ENCODE measurements at regions not wholly inside any gene's neighbourhood (a gene's known extent, or its start where the extent isn't known, plus 50 kb on each side); places are given as distances from the start of the nearest gene placed in this dataset.
A peak's percentile ranks its signal among the peaks of the same experiment; 100 is the strongest.

GRCh38 chr1:65687428-65688214 is 105.1 kb upstream of the PDE4B start:
- peaks cover 8% of the 10 kb centered on the region for H3K4me1 Mint-ChIP-seq
- H3K27me3 Mint-ChIP-seq, result peaks cover 13% of the 10 kb centered on the region
- H3K27ac Mint-ChIP-seq, result no peak overlapping the region
- H3K4me3 Mint-ChIP-seq, result peak overlapping the region; percentile 13
- H3K9me3 Mint-ChIP-seq, result no peaks in the 10 kb centered on the region
- peak; percentile 76 for DNase-seq
- peak; percentile 82 for ATAC-seq (ENCODE audit: low read depth)
- H3K36me3 Mint-ChIP-seq, result no peaks in the 10 kb centered on the region
- POLR2A ChIA-PET, result no interaction called here

- POLR2A ChIA-PET, result no interaction called here
- Mint-ChIP-seq H3K27ac (no peak overlapping the region), H3K9me3 (no peaks in the 10 kb centered on the region), H3K4me3 (peak overlapping the region; percentile 13), H3K36me3 (no peaks in the 10 kb centered on the region), H3K27me3 (peaks cover 13% of the 10 kb centered on the region), H3K4me1 (peaks cover 8% of the 10 kb centered on the region)
- DNase-seq (no peak), ATAC-seq (ENCODE audit: low read depth) (no peak)
These were observed 104.5 kb upstream of the PDE4B start for GRCh38 chr1:65688215-65688566.

DNA sequence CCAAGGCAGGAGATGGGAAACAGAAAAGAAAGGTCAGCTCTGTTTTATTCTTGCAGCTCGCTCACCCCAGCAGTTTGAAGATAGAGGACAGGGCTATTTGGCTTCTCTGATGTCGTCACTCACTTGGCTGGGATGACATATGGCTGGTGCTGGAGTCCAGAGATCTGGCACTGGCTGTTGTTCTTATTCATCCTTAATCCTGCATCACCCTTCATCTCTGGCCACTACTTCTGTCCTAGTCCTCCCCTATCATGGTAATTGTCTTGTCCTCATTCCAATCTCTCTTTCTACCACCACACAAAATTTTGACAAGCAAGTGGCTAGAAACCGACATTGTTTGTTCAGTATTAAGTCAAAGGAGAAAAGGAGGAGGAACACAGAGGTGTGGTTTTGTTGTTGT is 103.8 kb upstream of the PDE4B start:
- ATAC-seq (ENCODE audit: low read depth) (no peak), DNase-seq (no peak)
- Mint-ChIP-seq H3K4me1 (peaks cover 8% of the 10 kb centered on the region), H3K27me3 (peaks cover 7% of the 10 kb centered on the region), H3K4me3 (no peak overlapping the region), H3K9me3 (no peaks in the 10 kb centered on the region), H3K36me3 (no peaks in the 10 kb centered on the region), H3K27ac (no peak overlapping the region)
- POLR2A ChIA-PET, result no interaction called here

DNA sequence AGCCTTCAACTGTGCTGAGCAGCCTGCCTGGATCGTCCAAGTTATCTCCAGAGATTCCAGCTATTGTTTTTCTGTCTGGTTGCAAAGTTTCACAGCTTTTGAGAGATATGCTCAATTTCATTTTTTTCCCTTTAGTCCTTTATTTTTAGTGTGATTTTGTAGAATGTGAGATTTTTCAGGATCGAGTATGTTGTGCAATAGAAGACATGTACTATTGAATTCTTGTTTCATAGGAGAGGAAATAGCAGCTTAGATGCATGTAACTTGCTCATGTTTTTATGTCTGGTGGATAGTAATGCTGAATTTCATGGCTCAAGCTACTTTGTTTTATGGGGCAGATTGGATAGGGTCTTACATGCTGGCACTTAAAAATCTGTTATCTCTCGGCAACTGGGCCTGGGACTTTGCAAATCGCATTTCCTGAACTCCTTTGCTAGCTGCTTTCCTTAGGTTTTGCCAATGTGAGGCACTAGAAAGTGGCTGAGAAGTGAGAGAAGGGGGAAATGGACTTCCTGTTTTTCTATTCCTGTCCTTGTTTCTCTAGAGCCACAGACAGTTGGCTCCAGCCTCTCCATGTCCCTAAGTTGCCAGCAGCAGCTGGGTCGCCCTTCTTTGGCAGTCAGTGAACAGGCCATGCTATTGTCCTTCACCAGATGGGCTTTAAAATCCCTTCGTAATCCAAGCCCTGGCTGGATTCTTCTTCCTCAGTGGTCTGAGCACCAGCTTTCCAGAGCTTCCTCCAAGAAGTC is 101.4 kb upstream of the PDE4B start:
- no peak overlapping the region for H3K27ac Mint-ChIP-seq

GRCh38 chr1:65691972-65692371 is 100.7 kb upstream of the PDE4B start:
- ATAC-seq (ENCODE audit: low read depth) (no peak), DNase-seq (no peak)
- H3K9me3 Mint-ChIP-seq, result no peaks in the 10 kb centered on the region
- no peaks in the 10 kb centered on the region for H3K27me3 Mint-ChIP-seq
- H3K27ac Mint-ChIP-seq, result no peak overlapping the region
- peaks cover 6% of the 10 kb centered on the region for H3K4me1 Mint-ChIP-seq
- no peak overlapping the region for H3K4me3 Mint-ChIP-seq
- H3K36me3 Mint-ChIP-seq, result no peaks in the 10 kb centered on the region
- POLR2A ChIA-PET, result no interaction called here

More for the DNA sequence above, 101.4 kb upstream of the PDE4B start:
- no peak for ATAC-seq (ENCODE audit: low read depth)
- no peak for DNase-seq
- H3K36me3 Mint-ChIP-seq, result no peaks in the 10 kb centered on the region
- H3K27me3 Mint-ChIP-seq, result peaks cover 1% of the 10 kb centered on the region
- POLR2A ChIA-PET, result no interaction called here
- no peak overlapping the region for H3K4me3 Mint-ChIP-seq
- no peaks in the 10 kb centered on the region for H3K9me3 Mint-ChIP-seq
- peaks cover 7% of the 10 kb centered on the region for H3K4me1 Mint-ChIP-seq

DNA sequence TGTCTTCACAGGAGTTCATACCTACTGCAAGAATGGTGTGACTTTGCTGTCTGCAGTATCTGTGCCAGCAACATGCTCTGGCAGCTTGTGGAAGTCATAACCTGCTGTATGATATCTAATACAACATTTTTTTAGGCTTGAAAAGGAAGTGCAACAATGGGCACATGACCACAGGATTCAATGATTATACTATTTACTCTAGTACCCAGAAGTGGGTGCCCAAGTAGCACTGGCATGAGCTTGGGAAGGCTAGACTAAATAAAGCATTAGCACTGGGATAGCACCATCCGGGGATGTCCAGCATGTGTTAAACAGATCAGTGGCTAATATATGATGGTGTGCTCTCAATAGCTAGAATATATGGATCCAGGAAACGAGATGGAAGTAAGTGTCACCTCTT is 98.6 kb upstream of the PDE4B start:
- DNase-seq (no peak), ATAC-seq (ENCODE audit: low read depth) (no peak)
- POLR2A ChIA-PET, result no interaction called here
- Mint-ChIP-seq H3K9me3 (no peaks in the 10 kb centered on the region), H3K4me1 (no peaks in the 10 kb centered on the region), H3K36me3 (no peaks in the 10 kb centered on the region), H3K27ac (no peak overlapping the region), H3K27me3 (no peaks in the 10 kb centered on the region), H3K4me3 (no peak overlapping the region)

DNA sequence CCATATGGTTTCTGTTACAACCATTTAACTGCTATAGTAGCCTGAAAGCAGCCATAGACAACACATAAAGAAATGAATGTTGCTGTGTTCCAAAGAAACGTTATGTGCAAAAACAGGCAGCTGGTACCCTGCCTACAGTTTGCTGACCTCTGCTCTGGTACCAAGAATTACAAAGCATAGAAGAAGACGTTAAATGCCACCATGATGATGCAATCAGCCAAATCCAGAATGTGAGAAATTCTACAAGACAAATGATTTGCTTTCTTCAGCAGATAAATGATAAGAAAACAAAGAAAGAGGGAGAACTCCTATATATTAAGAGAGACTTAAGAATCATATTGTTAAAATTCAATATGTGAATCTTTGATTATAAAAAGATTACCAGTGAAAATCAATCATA is 97.8 kb upstream of the PDE4B start:
- POLR2A ChIA-PET, result no interaction called here

DNA sequence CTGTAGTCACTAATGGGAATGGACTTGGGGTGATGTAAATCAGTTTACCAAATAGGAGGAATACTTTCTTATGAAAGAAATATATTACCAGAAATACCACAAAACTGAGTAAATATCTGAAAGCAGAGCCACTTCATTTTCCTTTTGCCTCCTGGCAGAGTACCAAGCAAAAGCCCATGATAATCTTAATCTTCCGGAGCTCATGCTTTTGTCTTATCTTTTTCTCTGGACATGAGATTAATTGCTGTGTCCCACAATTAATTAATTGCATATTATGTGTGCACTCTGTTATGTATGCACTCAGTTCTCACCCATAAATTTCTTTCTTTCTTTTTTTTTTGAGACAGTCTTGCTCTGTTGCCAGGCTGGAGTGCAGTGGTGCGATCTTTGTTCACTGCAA is 94.1 kb upstream of the PDE4B start:
- no peak for DNase-seq
- Mint-ChIP-seq H3K27ac (no peak overlapping the region), H3K36me3 (no peaks in the 10 kb centered on the region), H3K4me3 (no peak overlapping the region), H3K27me3 (peaks cover 13% of the 10 kb centered on the region), H3K9me3 (no peaks in the 10 kb centered on the region), H3K4me1 (no peaks in the 10 kb centered on the region)
- POLR2A ChIA-PET, result no interaction called here
- no peak for ATAC-seq (ENCODE audit: low read depth)

More for the DNA sequence above, 97.8 kb upstream of the PDE4B start:
- H3K36me3 Mint-ChIP-seq, result no peaks in the 10 kb centered on the region
- no peaks in the 10 kb centered on the region for H3K4me1 Mint-ChIP-seq
- ATAC-seq (ENCODE audit: low read depth) (no peak), DNase-seq (no peak)
- no peak overlapping the region for H3K4me3 Mint-ChIP-seq
- no peak overlapping the region for H3K27ac Mint-ChIP-seq
- H3K27me3 Mint-ChIP-seq, result peaks cover 4% of the 10 kb centered on the region
- H3K9me3 Mint-ChIP-seq, result no peaks in the 10 kb centered on the region

GRCh38 chr1:65703853-65704252 is 88.8 kb upstream of the PDE4B start:
- H3K4me1 Mint-ChIP-seq, result no peaks in the 10 kb centered on the region
- H3K27ac Mint-ChIP-seq, result no peak overlapping the region
- H3K4me3 Mint-ChIP-seq, result no peak overlapping the region
- no peak for DNase-seq
- no peak for ATAC-seq (ENCODE audit: low read depth)
- peaks cover 37% of the 10 kb centered on the region for H3K27me3 Mint-ChIP-seq
- POLR2A ChIA-PET, result no interaction called here
- H3K36me3 Mint-ChIP-seq, result no peaks in the 10 kb centered on the region
- no peaks in the 10 kb centered on the region for H3K9me3 Mint-ChIP-seq

GRCh38 chr1:65704318-65704717 is 88.4 kb upstream of the PDE4B start:
- no peak overlapping the region for H3K4me3 Mint-ChIP-seq
- H3K27me3 Mint-ChIP-seq, result peaks cover 41% of the 10 kb centered on the region
- no peak for ATAC-seq (ENCODE audit: low read depth)
- H3K27ac Mint-ChIP-seq, result no peak overlapping the region
- DNase-seq, result no peak
- no peaks in the 10 kb centered on the region for H3K4me1 Mint-ChIP-seq
- POLR2A ChIA-PET, result no interaction called here
- no peaks in the 10 kb centered on the region for H3K9me3 Mint-ChIP-seq
- no peaks in the 10 kb centered on the region for H3K36me3 Mint-ChIP-seq

DNA sequence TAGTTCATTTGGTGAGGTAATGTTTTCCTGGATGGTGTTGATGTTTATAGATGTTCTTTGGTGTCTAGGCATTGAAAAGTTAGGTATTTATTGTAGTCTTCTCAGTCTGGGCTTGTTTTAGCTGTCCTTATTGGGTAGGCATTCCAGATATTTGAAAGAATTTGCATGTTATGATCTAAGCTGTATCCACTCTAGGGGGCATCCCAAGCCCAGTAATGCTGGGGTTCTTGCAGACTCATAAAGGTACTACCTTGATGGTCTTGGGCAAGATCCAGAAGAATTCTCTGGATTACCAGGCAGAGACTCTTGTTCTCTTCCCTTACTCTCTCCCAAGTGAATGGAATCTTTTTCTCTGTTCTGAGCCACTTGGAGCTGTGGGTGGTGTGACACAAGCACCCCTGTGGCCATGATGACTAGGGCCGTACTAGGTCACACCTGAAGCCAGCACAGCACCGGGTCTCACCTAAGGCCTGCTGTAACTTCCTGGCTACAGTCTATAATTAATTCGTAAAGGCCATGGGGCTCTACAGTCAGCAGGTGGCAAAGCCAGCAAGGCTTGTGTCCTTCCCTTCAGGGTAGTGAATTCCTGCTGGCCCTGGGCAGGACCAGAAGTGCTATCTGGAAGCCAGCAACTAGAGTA is 74.8 kb upstream of the PDE4B start:
- no peak overlapping the region for H3K27ac Mint-ChIP-seq
- peaks cover 32% of the 10 kb centered on the region for H3K27me3 Mint-ChIP-seq
- ATAC-seq (ENCODE audit: low read depth), result no peak
- POLR2A ChIA-PET, result no interaction called here
- H3K4me3 Mint-ChIP-seq, result no peak overlapping the region
- H3K9me3 Mint-ChIP-seq, result no peaks in the 10 kb centered on the region
- H3K36me3 Mint-ChIP-seq, result no peaks in the 10 kb centered on the region
- H3K4me1 Mint-ChIP-seq, result no peaks in the 10 kb centered on the region
- no peak for DNase-seq

GRCh38 chr1:65719391-65719790 is 73.3 kb upstream of the PDE4B start:
- Mint-ChIP-seq H3K4me3 (no peak overlapping the region), H3K27me3 (peaks cover 24% of the 10 kb centered on the region)

DNA sequence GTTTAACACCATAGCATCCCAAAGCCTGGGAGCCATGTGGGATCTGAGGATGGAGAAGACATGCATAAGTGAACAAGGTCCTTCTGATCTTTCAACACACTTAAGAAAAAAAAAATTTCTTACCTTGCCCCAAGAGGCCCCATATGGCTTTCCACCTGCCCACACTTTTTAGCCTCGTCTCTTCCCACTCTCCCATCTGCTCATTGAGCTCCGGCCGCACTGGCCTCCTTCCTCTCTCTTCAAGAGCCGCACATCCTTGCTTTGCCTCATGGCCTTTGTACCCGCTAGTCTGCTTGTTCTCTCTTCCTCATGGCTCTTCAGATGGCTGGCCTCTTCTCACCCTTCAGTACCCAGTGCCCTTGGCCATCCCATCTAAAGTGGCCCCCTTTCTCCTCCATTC is 70.2 kb upstream of the PDE4B start:
- POLR2A ChIA-PET, result no interaction called here
- Mint-ChIP-seq H3K9me3 (no peaks in the 10 kb centered on the region), H3K27me3 (peaks cover 6% of the 10 kb centered on the region), H3K4me1 (no peaks in the 10 kb centered on the region), H3K27ac (no peak overlapping the region), H3K36me3 (no peaks in the 10 kb centered on the region), H3K4me3 (no peak overlapping the region)
- no peak for ATAC-seq (ENCODE audit: low read depth)
- no peak for DNase-seq

More at GRCh38 chr1:65719391-65719790, 73.3 kb upstream of the PDE4B start:
- POLR2A ChIA-PET, result no interaction called here
- Mint-ChIP-seq H3K36me3 (no peaks in the 10 kb centered on the region), H3K27ac (no peak overlapping the region), H3K4me1 (no peaks in the 10 kb centered on the region), H3K9me3 (no peaks in the 10 kb centered on the region)
- ATAC-seq (ENCODE audit: low read depth) (no peak), DNase-seq (no peak)

DNA sequence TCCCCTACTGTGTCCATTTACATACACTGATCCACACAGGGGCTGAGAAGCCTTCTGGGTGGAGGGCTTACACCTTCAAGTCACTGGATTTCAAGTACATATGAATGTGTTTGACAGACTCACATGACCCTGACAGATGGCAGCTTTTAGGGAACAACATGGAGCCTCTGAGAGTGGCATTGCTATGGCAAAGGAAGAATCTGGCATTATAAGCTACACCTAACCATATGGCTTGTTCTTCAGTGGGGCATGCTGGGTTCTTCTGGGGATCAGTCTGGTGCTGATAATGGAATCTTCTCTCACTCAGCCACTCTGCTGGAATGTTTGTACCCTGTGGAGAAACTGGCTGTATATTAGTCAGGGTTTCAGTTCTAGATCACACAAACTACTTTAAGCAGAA is 68.5 kb upstream of the PDE4B start:
- Mint-ChIP-seq H3K36me3 (no peaks in the 10 kb centered on the region), H3K4me1 (no peaks in the 10 kb centered on the region), H3K27ac (no peak overlapping the region), H3K4me3 (no peak overlapping the region), H3K27me3 (peaks cover 3% of the 10 kb centered on the region), H3K9me3 (no peaks in the 10 kb centered on the region)
- ATAC-seq (ENCODE audit: low read depth) (no peak), DNase-seq (no peak)
- POLR2A ChIA-PET, result no interaction called here

Measured in activated naive CD8-positive, alpha-beta T cell treated with anti-CD3 and anti-CD28 coated beads, Interleukin-2, amount 10 ng/mL, durations not matched to agents 7 days and 5 days (primary cell).